HepG2 (cell line): ENCODE measurements at regions not wholly inside any gene's neighbourhood (a gene's known extent, or its start where the extent isn't known, plus 50 kb on each side); places are given as distances from the start of the nearest gene placed in this dataset.

ENCODE experiments used
- ERF ChIP-seq: IDR thresholded peaks from 2 replicates; pipeline ENCODE4 v1.6.1; 2018; ENCODE audit warnings: missing biosample characterization, missing genetic modification reagents
- GPN1 ChIP-seq: sonication (generic); formaldehyde crosslinking; IDR thresholded peaks from 2 replicates; pipeline ENCODE4 v1.5.1; 2020; ENCODE audit warnings: missing genetic modification reagents, borderline replicate concordance
- HNRNPK ChIP-seq: fragments of 200-400 bp; formaldehyde crosslinking; IDR thresholded peaks from 2 replicates; pipeline ENCODE4 v1.6.1; 2018; ENCODE audit warnings: low read length, low read depth, moderate library complexity, mild to moderate bottlenecking; ENCODE audit not compliant: poor library complexity, severe bottlenecking
- IKZF4 ChIP-seq: sonication (generic); formaldehyde crosslinking; IDR thresholded peaks from 2 replicates; pipeline ENCODE4 v1.5.1; 2020; ENCODE audit warnings: borderline replicate concordance, mild to moderate bottlenecking, low read depth, missing genetic modification reagents; ENCODE audit errors: not compliant biosample characterization
- SNAPC4 ChIP-seq: sonication (generic); formaldehyde crosslinking; IDR thresholded peaks from 2 replicates; pipeline ENCODE4 v1.4.0; 2020; ENCODE audit warnings: mild to moderate bottlenecking, missing genetic modification reagents
- SRSF9 ChIP-seq: fragments of 200-400 bp; formaldehyde crosslinking; IDR thresholded peaks from 2 replicates; pipeline ENCODE4 v1.6.1; 2018; ENCODE audit warnings: borderline replicate concordance, mild to moderate bottlenecking, low read depth, low read length; ENCODE audit not compliant: insufficient read depth, poor library complexity, severe bottlenecking
- STAT5B ChIP-seq: sonication (generic); formaldehyde crosslinking; IDR thresholded peaks from 2 replicates; pipeline ENCODE4 v1.4.0; 2020; ENCODE audit warnings: missing genetic modification reagents
- SYNCRIP ChIP-seq: fragments of 200-400 bp; formaldehyde crosslinking; IDR thresholded peaks from 2 replicates; pipeline ENCODE4 v1.6.1; 2018; ENCODE audit warnings: mild to moderate bottlenecking, low read depth, low read length; ENCODE audit not compliant: insufficient read depth
- TCF12 ChIP-seq, 2 experiments: fragments of 450-650 bp in 1 of 2; sonication (generic) in 1 of 2; formaldehyde crosslinking in 1 of 2; IDR thresholded peaks; 2 replicates each; pipeline versions ENCODE4 v1.6.1 to v1.8.0; 2017 to 2022; ENCODE audit warnings: antibody characterized with exemption in 1 of 2, mild to moderate bottlenecking in 1 of 2, missing genetic modification reagents in 1 of 2, moderate library complexity in 1 of 2
- TMF1 ChIP-seq: sonication (generic); formaldehyde crosslinking; IDR thresholded peaks from 2 replicates; pipeline ENCODE4 v1.8.1; 2022; ENCODE audit warnings: low read depth, missing genetic modification reagents
- ZBTB46 ChIP-seq: sonication (generic); formaldehyde crosslinking; IDR thresholded peaks from 2 replicates; pipeline ENCODE4 v1.4.0; 2020; ENCODE audit warnings: mild to moderate bottlenecking, missing genetic modification reagents, borderline replicate concordance
- ZFP36 ChIP-seq: fragments of 150-350 bp; IDR thresholded peaks from 2 replicates; pipeline ENCODE4 v1.6.1; 2018; ENCODE audit warnings: borderline replicate concordance, low read length, low read depth; ENCODE audit not compliant: partially characterized antibody
- ZNF207 ChIP-seq: fragments of 450-650 bp; IDR thresholded peaks from 2 replicates; pipeline ENCODE4 v1.6.1; 2016; ENCODE audit warnings: antibody characterized with exemption, borderline replicate concordance
- ZNF24 ChIP-seq: fragments of 450-650 bp; IDR thresholded peaks from 2 replicates; pipeline ENCODE4 v1.6.1; 2017; ENCODE audit warnings: antibody characterized with exemption, mild to moderate bottlenecking
- ZNF414 ChIP-seq: sonication (generic); formaldehyde crosslinking; IDR thresholded peaks from 2 replicates; pipeline ENCODE4 v1.5.0; 2020; ENCODE audit warnings: missing genetic modification reagents
- ZNF570 ChIP-seq: sonication (generic); formaldehyde crosslinking; IDR thresholded peaks from 2 replicates; pipeline ENCODE4 v1.4.0; 2020; ENCODE audit warnings: mild to moderate bottlenecking, missing genetic modification reagents, borderline replicate concordance
- ZNF589 ChIP-seq: sonication (generic); formaldehyde crosslinking; conservative IDR thresholded peaks from 2 replicates; pipeline ENCODE4 v1.8.0; 2022; ENCODE audit warnings: mild to moderate bottlenecking, moderate library complexity, missing genetic modification reagents
- ZNF615 ChIP-seq: sonication (generic); formaldehyde crosslinking; IDR thresholded peaks from 2 replicates; pipeline ENCODE4 v1.5.0; 2020; ENCODE audit warnings: mild to moderate bottlenecking, missing genetic modification reagents, borderline replicate concordance
- ZNF776 ChIP-seq: sonication (generic); formaldehyde crosslinking; IDR thresholded peaks from 2 replicates; pipeline ENCODE4 v1.4.0; 2020; ENCODE audit warnings: mild to moderate bottlenecking, missing genetic modification reagents
- TF ChIP-seq, protein P1 (sequence below): sonication (generic); formaldehyde crosslinking; IDR thresholded peaks from 2 replicates; pipeline ENCODE4 v1.8.1; 2023; ENCODE audit warnings: mild to moderate bottlenecking, moderate library complexity, missing genetic modification reagents

DNA sequence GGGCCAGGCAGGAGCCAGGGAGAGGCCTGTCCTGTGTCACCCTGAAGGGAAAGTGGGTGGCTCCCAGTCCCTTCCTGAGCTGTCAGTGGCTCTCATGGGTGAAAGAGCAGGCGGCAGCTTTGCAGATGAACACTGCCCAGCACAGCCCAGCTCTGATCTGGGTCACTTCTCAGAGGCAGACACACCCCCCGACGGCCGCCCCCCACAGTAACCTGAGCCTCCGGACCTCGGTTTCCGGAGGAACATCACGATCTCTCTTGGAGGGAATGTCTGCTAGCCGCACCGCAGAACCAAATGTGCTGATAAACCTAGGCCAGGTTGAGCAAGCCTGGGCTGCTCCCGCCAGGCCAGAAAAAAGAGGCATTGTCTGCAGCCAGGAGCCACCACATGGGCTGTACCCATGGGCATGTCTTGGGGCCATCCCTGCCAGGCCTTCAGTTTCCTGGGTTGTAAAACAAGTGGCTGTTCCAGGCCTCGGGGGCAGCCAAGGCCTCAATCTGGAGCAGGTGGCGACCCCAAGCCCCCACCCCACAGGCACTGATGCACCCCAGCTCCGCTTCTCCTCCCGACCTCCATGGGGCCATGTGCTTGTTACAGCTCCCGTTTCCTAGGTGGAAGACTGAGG is 57.6 kb downstream of the NCOR2 start (continued):
- TF ChIP-seq ZNF24: no peak
- 0 out of 2 replicates have a peak, but pooled peaks have one; percentile 60 for TF ChIP-seq ZNF414 (CRISPR knock-in tag)
- no peak for TF ChIP-seq ZNF570 (CRISPR knock-in tag)
- no peak for TF ChIP-seq IKZF4 (CRISPR knock-in tag)
- no peak for TF ChIP-seq SYNCRIP
- no peak for TF ChIP-seq ZNF589
- TF ChIP-seq SRSF9: no peak
- TF ChIP-seq ZNF615 (CRISPR knock-in tag): no peak
- TF ChIP-seq ERF (CRISPR knock-in tag): no peak; the same call in 1 of the 2 replicates
- TF ChIP-seq, protein P1, sequence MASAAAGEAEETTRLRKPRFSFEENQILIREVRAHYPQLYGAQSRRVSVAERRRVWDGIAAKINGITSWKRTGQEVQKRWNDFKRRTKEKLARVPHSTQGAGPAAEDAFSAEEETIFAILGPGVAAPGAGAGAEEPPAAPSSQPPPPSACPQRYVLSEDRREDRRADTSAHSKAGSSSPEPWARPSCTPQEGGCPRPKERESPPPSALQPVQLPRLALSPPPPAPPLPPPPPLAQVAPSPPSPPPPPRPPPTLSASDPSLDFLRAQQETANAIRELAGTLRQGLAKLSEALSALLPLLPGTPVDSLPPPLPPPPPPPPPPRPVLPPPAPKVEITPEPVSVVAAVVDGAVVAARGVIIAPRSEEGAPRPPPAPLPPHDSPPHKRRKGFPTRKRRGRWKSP (CRISPR knock-in tag): 0 out of 2 replicates have a peak, but pooled peaks have one; percentile 52
- no peak for TF ChIP-seq SNAPC4 (CRISPR knock-in tag)
- TF ChIP-seq STAT5B (CRISPR knock-in tag): no peak
- no peak for TF ChIP-seq ZNF207
- no peak for TF ChIP-seq ZNF776
- TF ChIP-seq TCF12 (IDR thresholded peaks at IDR 0.05): no peak
- no peak for TF ChIP-seq TCF12 (CRISPR knock-in tag; IDR thresholded peaks at IDR 0.05)
- TF ChIP-seq GPN1 (CRISPR knock-in tag): no peak
- TF ChIP-seq ZBTB46 (CRISPR knock-in tag): no peak
- TF ChIP-seq HNRNPK: no peak
- 0 out of 2 replicates have a peak, but pooled peaks have one; percentile 49 for TF ChIP-seq TMF1
- TF ChIP-seq ZFP36: no peak
